H1 (cell line): ENCODE measurements at regions not wholly inside any gene's neighbourhood (a gene's known extent, or its start where the extent isn't known, plus 50 kb on each side); places are given as distances from the start of the nearest gene placed in this dataset.

Source experiments
- CBX8 ChIP-seq: fragments of 300-800, 300-1000 bp; sonication (generic); IDR thresholded peaks from 2 replicates; pipeline ENCODE4 v1.7.1; 2016; ENCODE audit warnings: low read depth, low read length, borderline replicate concordance
- CREB1 ChIP-seq: IDR thresholded peaks from 2 replicates; pipeline ENCODE4 v1.6.1; 2012; ENCODE audit warnings: inconsistent platforms
- EP300 ChIP-seq, 2 experiments: IDR thresholded peaks; 1 replicate in 1 of 2; 2 replicates in 1 of 2; pipeline ENCODE4 v1.6.1; 2011 to 2012; ENCODE audit warnings: low read depth in 2 of 2, low read length in 2 of 2, mild to moderate bottlenecking in 2 of 2, borderline replicate concordance in 1 of 2, inconsistent platforms in 1 of 2, moderate library complexity in 1 of 2
- EZH2 ChIP-seq: fragments of 200-600 bp; sonication (generic); IDR thresholded peaks from 2 replicates; pipeline ENCODE4 v1.7.1; 2012; ENCODE audit warnings: low read depth, mild to moderate bottlenecking, moderate library complexity, low read length, inconsistent platforms; ENCODE audit not compliant: severe bottlenecking
- GABPA ChIP-seq: IDR thresholded peaks from 2 replicates; pipeline ENCODE4 v1.6.1; 2011; ENCODE audit warnings: mild to moderate bottlenecking, low read length, moderate library complexity, borderline replicate concordance; ENCODE audit not compliant: insufficient read depth
- JUND ChIP-seq: IDR thresholded peaks from 2 replicates; pipeline ENCODE4 v1.6.1; 2011; ENCODE audit warnings: mild to moderate bottlenecking, improper control_type of control experiment, low read length
- MAX ChIP-seq: IDR thresholded peaks from 2 replicates; pipeline ENCODE4 v1.6.1; 2012; ENCODE audit warnings: inconsistent platforms
- POLR2A ChIP-seq, 2 experiments: IDR thresholded peaks; 1 replicate in 1 of 2; 2 replicates in 1 of 2; pipeline ENCODE4 v1.6.1; 2011; ENCODE audit warnings: low read depth in 2 of 2, low read length in 2 of 2, mild to moderate bottlenecking in 2 of 2; ENCODE audit errors: control extremely low read depth in 1 of 2
- POU5F1 ChIP-seq: IDR thresholded peaks from 2 replicates; pipeline ENCODE4 v1.6.1; 2011; ENCODE audit warnings: low read depth, mild to moderate bottlenecking, low read length, moderate library complexity
- RAD21 ChIP-seq, 2 experiments: IDR thresholded peaks in 1 of 2; conservative IDR thresholded peaks in 1 of 2; 2 replicates each; pipeline ENCODE4 v1.6.1; 2011; ENCODE audit warnings: low read depth in 2 of 2, low read length in 2 of 2, improper control_type of control experiment in 1 of 2, inconsistent platforms in 1 of 2, mild to moderate bottlenecking in 1 of 2, moderate library complexity in 1 of 2
- RFX5 ChIP-seq: IDR thresholded peaks from 2 replicates; pipeline ENCODE4 v1.6.1; 2011; ENCODE audit warnings: low read depth, low read length, improper control_type of control experiment, borderline replicate concordance
- SIN3A ChIP-seq, 2 experiments: IDR thresholded peaks in 1 of 2; conservative IDR thresholded peaks in 1 of 2; 2 replicates each; pipeline ENCODE4 v1.6.1; 2011 to 2012; ENCODE audit warnings: low read length in 2 of 2, improper control_type of control experiment in 1 of 2, low read depth in 1 of 2, mild to moderate bottlenecking in 1 of 2
- SP1 ChIP-seq: IDR thresholded peaks from 2 replicates; pipeline ENCODE4 v1.6.1; 2011; ENCODE audit warnings: low read depth, low read length
- TF ChIP-seq, protein P1 (sequence below), 3 experiments: IDR thresholded peaks; 1 replicate in 2 of 3; 2 replicates in 1 of 3; pipeline versions ENCODE4 v1.5.1 to v1.6.1; 2011; ENCODE audit warnings: low read length in 3 of 3, mild to moderate bottlenecking in 3 of 3, inconsistent platforms in 2 of 3, low read depth in 1 of 3, moderate library complexity in 1 of 3; ENCODE audit not compliant: insufficient read depth in 1 of 3; ENCODE audit errors: control extremely low read depth in 1 of 3

GRCh38 chr2:67544286-67544685 lies 147.2 kb downstream of the ETAA1 start:
- TF ChIP-seq RAD21 (IDR thresholded peaks at IDR 0.05 in 1 of 2, conservative IDR thresholded peaks at IDR 0.05 in 1 of 2; ENCODE audit: low read depth in 2 of 2, low read length in 2 of 2) (no peak), EP300 (IDR thresholded peaks at IDR 0.05; ENCODE audit: borderline replicate concordance in 1 of 2, low read depth in 2 of 2, low read length in 2 of 2) (no peak), SIN3A (conservative IDR thresholded peaks at IDR 0.05 in 1 of 2, IDR thresholded peaks at IDR 0.05 in 1 of 2; ENCODE audit: low read depth in 1 of 2, low read length in 2 of 2) (no peak), MAX (no peak), JUND (no peak), RFX5 (no peak), SP1 (no peak), CREB1 (no peak), EZH2 (no peak), POLR2A (IDR thresholded peaks at IDR 0.05; ENCODE audit: control extremely low read depth in 1 of 2, low read depth in 2 of 2, low read length in 2 of 2) (no peak), POU5F1 (no peak), GABPA (no peak), CBX8 (no peak)
- TF ChIP-seq, protein P1, sequence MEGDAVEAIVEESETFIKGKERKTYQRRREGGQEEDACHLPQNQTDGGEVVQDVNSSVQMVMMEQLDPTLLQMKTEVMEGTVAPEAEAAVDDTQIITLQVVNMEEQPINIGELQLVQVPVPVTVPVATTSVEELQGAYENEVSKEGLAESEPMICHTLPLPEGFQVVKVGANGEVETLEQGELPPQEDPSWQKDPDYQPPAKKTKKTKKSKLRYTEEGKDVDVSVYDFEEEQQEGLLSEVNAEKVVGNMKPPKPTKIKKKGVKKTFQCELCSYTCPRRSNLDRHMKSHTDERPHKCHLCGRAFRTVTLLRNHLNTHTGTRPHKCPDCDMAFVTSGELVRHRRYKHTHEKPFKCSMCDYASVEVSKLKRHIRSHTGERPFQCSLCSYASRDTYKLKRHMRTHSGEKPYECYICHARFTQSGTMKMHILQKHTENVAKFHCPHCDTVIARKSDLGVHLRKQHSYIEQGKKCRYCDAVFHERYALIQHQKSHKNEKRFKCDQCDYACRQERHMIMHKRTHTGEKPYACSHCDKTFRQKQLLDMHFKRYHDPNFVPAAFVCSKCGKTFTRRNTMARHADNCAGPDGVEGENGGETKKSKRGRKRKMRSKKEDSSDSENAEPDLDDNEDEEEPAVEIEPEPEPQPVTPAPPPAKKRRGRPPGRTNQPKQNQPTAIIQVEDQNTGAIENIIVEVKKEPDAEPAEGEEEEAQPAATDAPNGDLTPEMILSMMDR (IDR thresholded peaks at IDR 0.05; ENCODE audit: control extremely low read depth in 1 of 3, insufficient read depth in 1 of 3, low read depth in 1 of 3, low read length in 3 of 3), result no peak
